ENCODE measurements at regions not wholly inside any gene's neighbourhood (a gene's known extent, or its start where the extent isn't known, plus 50 kb on each side); places are given as distances from the start of the nearest gene placed in this dataset.

DNA sequence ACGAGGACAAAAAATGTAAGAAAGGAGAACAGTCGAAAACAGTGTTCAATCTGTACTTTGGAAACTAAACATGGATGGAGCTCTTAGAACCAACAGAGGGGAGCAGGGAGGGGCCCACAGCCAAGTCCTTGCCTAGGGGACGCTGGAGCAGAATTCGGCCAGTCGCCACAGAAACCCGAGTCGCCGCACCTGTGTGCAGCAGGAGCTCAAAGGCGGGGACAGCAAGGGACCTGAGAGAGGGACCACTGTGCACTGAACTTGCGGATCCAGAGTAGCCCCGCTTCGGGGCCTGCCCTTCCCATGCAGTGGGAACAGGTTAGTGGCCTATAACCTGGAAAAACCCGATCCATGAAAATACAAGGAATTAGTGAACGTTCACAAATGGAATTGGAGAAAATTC is 68.1 kb downstream of the SEC61G start:
- H3K4me1 Mint-ChIP-seq, result peaks cover 6% of the 10 kb centered on the region
- H3K27ac Mint-ChIP-seq, result no peak overlapping the region
- peaks cover 2% of the 10 kb centered on the region for H3K27me3 Mint-ChIP-seq (ENCODE audit: insufficient read depth, low read depth)
- no peaks in the 10 kb centered on the region for H4K20me1 ChIP-seq (ENCODE audit: low read depth)
- no peaks in the 10 kb centered on the region for H3K36me3 Mint-ChIP-seq
- H3F3A ChIP-seq (ENCODE audit: low read depth), result no peaks in the 10 kb centered on the region
- no peak overlapping the region for H3K4me2 ChIP-seq
- H3K9ac ChIP-seq, result no peak overlapping the region
- no peaks in the 10 kb centered on the region for H3K27me3 ChIP-seq
- TF ChIP-seq EZH2 (IDR thresholded peaks at IDR 0.05), result no peak
- no peak for TF ChIP-seq EZH2phosphoT487 (IDR thresholded peaks at IDR 0.05)
- TF ChIP-seq, protein P1, sequence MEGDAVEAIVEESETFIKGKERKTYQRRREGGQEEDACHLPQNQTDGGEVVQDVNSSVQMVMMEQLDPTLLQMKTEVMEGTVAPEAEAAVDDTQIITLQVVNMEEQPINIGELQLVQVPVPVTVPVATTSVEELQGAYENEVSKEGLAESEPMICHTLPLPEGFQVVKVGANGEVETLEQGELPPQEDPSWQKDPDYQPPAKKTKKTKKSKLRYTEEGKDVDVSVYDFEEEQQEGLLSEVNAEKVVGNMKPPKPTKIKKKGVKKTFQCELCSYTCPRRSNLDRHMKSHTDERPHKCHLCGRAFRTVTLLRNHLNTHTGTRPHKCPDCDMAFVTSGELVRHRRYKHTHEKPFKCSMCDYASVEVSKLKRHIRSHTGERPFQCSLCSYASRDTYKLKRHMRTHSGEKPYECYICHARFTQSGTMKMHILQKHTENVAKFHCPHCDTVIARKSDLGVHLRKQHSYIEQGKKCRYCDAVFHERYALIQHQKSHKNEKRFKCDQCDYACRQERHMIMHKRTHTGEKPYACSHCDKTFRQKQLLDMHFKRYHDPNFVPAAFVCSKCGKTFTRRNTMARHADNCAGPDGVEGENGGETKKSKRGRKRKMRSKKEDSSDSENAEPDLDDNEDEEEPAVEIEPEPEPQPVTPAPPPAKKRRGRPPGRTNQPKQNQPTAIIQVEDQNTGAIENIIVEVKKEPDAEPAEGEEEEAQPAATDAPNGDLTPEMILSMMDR (IDR thresholded peaks at IDR 0.05), result no peak
- H3K9me3 Mint-ChIP-seq, result no peaks in the 10 kb centered on the region
- H2AFZ ChIP-seq (replicated peaks), result no peak overlapping the region
- no peak overlapping the region for H3K4me3 Mint-ChIP-seq
- no peaks in the 10 kb centered on the region for H3K9me3 ChIP-seq (ENCODE audit: low read depth)
- no peaks in the 10 kb centered on the region for H3K36me3 ChIP-seq
- H3K79me2 ChIP-seq (ENCODE audit: low read depth), result no peaks in the 10 kb centered on the region
- no peak for DNase-seq (ENCODE audit: low spot score)
- no peak overlapping the region for H3K4me3 ChIP-seq
- H3K4me1 ChIP-seq, result no peaks in the 10 kb centered on the region
- H3K27ac ChIP-seq, result no peak overlapping the region

DNA sequence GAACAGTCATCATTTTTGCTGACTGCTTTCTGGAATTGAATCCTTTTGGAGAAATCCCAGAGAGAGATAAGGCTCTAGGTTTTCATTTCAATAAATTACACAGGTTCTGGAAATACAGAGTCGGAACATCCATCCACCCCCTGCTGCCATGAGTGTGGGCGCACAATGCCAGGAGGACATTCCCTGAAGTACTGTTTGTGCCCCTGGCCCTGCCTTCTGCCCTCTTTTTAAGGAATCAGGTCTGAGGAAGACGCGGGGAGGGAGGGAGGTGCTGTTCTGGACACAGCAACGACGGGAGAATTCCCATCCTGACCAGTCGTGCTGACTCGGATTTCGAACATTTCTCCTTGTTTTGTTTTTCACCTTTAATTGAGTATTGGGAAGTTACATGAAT is 69.0 kb downstream of the SEC61G start:
- Mint-ChIP-seq H3K27me3 (ENCODE audit: insufficient read depth, low read depth) (peaks cover 2% of the 10 kb centered on the region), H3K9me3 (no peaks in the 10 kb centered on the region), H3K36me3 (no peaks in the 10 kb centered on the region), H3K4me3 (no peak overlapping the region), H3K27ac (no peak overlapping the region), H3K4me1 (peaks cover 6% of the 10 kb centered on the region)
- Histone ChIP-seq H3K4me3 (no peak overlapping the region), H2AFZ (replicated peaks) (peak overlapping the region; percentile 13), H3K9ac (no peak overlapping the region), H3K27me3 (no peaks in the 10 kb centered on the region), H3F3A (ENCODE audit: low read depth) (no peaks in the 10 kb centered on the region), H3K4me2 (no peak overlapping the region), H4K20me1 (ENCODE audit: low read depth) (no peaks in the 10 kb centered on the region), H3K79me2 (ENCODE audit: low read depth) (no peaks in the 10 kb centered on the region), H3K9me3 (ENCODE audit: low read depth) (no peaks in the 10 kb centered on the region), H3K36me3 (no peaks in the 10 kb centered on the region), H3K27ac (no peak overlapping the region), H3K4me1 (no peaks in the 10 kb centered on the region)
- no peak for TF ChIP-seq EZH2phosphoT487 (IDR thresholded peaks at IDR 0.05)
- TF ChIP-seq, protein P1 (IDR thresholded peaks at IDR 0.05), result no peak
- no peak for TF ChIP-seq EZH2 (IDR thresholded peaks at IDR 0.05)
- no peak for DNase-seq (ENCODE audit: low spot score)

DNA sequence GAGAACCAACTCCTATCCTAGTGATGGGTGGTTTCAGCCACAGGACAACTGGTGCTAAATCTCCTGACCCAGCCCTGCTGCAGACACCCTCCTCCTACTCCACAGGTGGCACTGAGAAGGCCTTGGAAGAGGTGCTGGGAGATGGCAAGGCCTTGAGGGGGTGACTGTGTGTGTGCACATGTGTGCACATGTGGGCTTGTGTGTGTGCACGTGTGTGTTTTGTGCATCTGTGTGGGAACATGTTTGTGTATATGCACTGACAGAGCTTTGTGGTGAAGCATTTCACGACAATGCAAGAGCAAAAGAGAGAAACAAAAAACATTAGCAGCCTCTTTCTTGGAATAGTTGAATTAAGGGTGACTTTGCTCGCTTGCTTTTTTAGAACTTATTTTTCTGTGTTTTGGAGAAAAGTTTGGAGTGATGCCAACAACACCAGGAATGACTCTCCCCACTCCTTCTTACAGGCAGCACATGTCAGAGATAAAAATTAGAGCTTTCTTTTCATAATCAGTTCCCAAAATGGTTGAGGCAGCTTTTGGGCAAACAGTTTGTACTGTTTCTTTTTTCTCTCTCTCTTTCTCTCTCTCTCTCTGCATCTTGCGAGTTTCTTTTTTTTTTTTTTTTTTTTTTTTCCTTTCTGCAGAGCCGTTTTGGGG is 69.5 kb downstream of the SEC61G start:
- Histone ChIP-seq H3F3A (ENCODE audit: low read depth) (no peaks in the 10 kb centered on the region), H2AFZ (replicated peaks) (no peak overlapping the region), H3K4me3 (no peak overlapping the region), H3K4me2 (no peak overlapping the region), H3K27me3 (no peaks in the 10 kb centered on the region), H3K27ac (no peak overlapping the region), H3K9me3 (ENCODE audit: low read depth) (no peaks in the 10 kb centered on the region), H3K36me3 (no peaks in the 10 kb centered on the region), H4K20me1 (ENCODE audit: low read depth) (no peaks in the 10 kb centered on the region), H3K9ac (no peak overlapping the region), H3K4me1 (no peaks in the 10 kb centered on the region), H3K79me2 (ENCODE audit: low read depth) (no peaks in the 10 kb centered on the region)
- peaks cover 6% of the 10 kb centered on the region for H3K4me1 Mint-ChIP-seq
- peaks cover 2% of the 10 kb centered on the region for H3K27me3 Mint-ChIP-seq (ENCODE audit: insufficient read depth, low read depth)
- no peaks in the 10 kb centered on the region for H3K36me3 Mint-ChIP-seq
- DNase-seq (ENCODE audit: low spot score), result no peak
- H3K27ac Mint-ChIP-seq, result peak overlapping the region; percentile 46
- TF ChIP-seq EZH2phosphoT487 (IDR thresholded peaks at IDR 0.05) (no peak), EZH2 (IDR thresholded peaks at IDR 0.05) (no peak)
- TF ChIP-seq, protein P1 (IDR thresholded peaks at IDR 0.05), result no peak
- H3K4me3 Mint-ChIP-seq, result no peak overlapping the region
- H3K9me3 Mint-ChIP-seq, result no peaks in the 10 kb centered on the region
